Esophagus (tissue), 2 donors: ENCODE measurements at regions not wholly inside any gene's neighbourhood (a gene's known extent, or its start where the extent isn't known, plus 50 kb on each side); places are given as distances from the start of the nearest gene placed in this dataset.

Experiments
- H3K27ac ChIP-seq, 2 donors: one replicate each; pipeline ENCODE4 v1.5.1; 2013; ENCODE audit warnings: low read depth in 2 of 2, mild to moderate bottlenecking in 2 of 2, inconsistent platforms in 1 of 2, low read length in 1 of 2, moderate library complexity in 1 of 2
- H3K27me3 ChIP-seq, 2 donors: one replicate each; pipeline ENCODE4 v1.6.1; 2013; ENCODE audit warnings: low read length in 2 of 2, control low read depth in 1 of 2, mild to moderate bottlenecking in 1 of 2; ENCODE audit not compliant: insufficient read depth in 2 of 2, control insufficient read depth in 1 of 2
- H3K36me3 ChIP-seq, 2 donors: one replicate each; pipeline ENCODE4 v1.6.1; 2013; ENCODE audit warnings: low read length in 1 of 2; ENCODE audit not compliant: control insufficient read depth in 2 of 2, insufficient read depth in 2 of 2
- H3K4me1 ChIP-seq, 2 donors: one replicate each; pipeline ENCODE4 v1.6.1; 2013; ENCODE audit warnings: low read length in 1 of 2; ENCODE audit not compliant: control insufficient read depth in 2 of 2, insufficient read depth in 2 of 2
- H3K4me3 ChIP-seq, 2 donors: one replicate each; pipeline ENCODE4 v1.5.1; 2013; ENCODE audit warnings: low read length in 2 of 2, mild to moderate bottlenecking in 2 of 2, low read depth in 1 of 2, moderate library complexity in 1 of 2
- H3K9me3 ChIP-seq, 2 donors: one replicate each; pipeline ENCODE4 v1.6.1; 2013; ENCODE audit warnings: mild to moderate bottlenecking in 2 of 2, low read depth in 1 of 2, low read length in 1 of 2, moderate library complexity in 1 of 2; ENCODE audit not compliant: control insufficient read depth in 2 of 2, insufficient read depth in 1 of 2
- WGBS, 2 donors: extraction: QIAGEN DNeasy Blood & Tissue Kit; methylation state at CpG; one replicate each; pipeline ENCODE4 v1.1.7; 2013; 5-methylcytosine and 5-hydroxymethylcytosine counted together
- donor health status: healthy with polysubstance abuse.
- donor health status: Bipolar disorder and iron deficiency.

GRCh38 chr16:63323055-63323454 lies 1286.8 kb upstream of the CDH8 start:
- no peaks in the 10 kb centered on the region for H3K9me3 ChIP-seq
- no peaks in the 10 kb centered on the region for H3K36me3 ChIP-seq
- 54 to 57% methylated on average over 1 of the region's 1 CpG for WGBS, 2 donors
- H3K4me3 ChIP-seq: no peak overlapping the region
- peaks cover 0 to 3% of the 10 kb centered on the region in 2 donors for H3K27me3 ChIP-seq
- H3K4me1 ChIP-seq: no peaks in the 10 kb centered on the region
- no peak overlapping the region for H3K27ac ChIP-seq

- H3K27me3 ChIP-seq: peaks cover 0 to 3% of the 10 kb centered on the region in 2 donors
- H3K4me3 ChIP-seq: no peak overlapping the region
- 38 to 57% methylated on average over 1 of the region's 1 CpG for WGBS, 2 donors
- no peaks in the 10 kb centered on the region for H3K9me3 ChIP-seq
- H3K36me3 ChIP-seq: no peaks in the 10 kb centered on the region
- H3K27ac ChIP-seq: no peak overlapping the region
- H3K4me1 ChIP-seq: no peaks in the 10 kb centered on the region
Measured at GRCh38 chr16:63315229-63315628, 1279.0 kb upstream of the CDH8 start.

GRCh38 chr16:63312346-63312745 lies 1276.1 kb upstream of the CDH8 start:
- 43 to 56% methylated on average over 1 of the region's 1 CpG for WGBS, 2 donors
- no peak overlapping the region for H3K4me3 ChIP-seq

GRCh38 chr16:63311313-63311712 lies 1275.1 kb upstream of the CDH8 start:
- Histone ChIP-seq H3K36me3 (no peaks in the 10 kb centered on the region), H3K27me3 (no peaks in the 10 kb centered on the region), H3K4me3 (no peak overlapping the region), H3K4me1 (no peaks in the 10 kb centered on the region), H3K27ac (no peak overlapping the region), H3K9me3 (no peaks in the 10 kb centered on the region)
- 60 to 70% methylated on average over 3 of the region's 3 CpGs for WGBS, 2 donors

More at GRCh38 chr16:63312346-63312745, 1276.1 kb upstream of the CDH8 start:
- Histone ChIP-seq H3K27me3 (no peaks in the 10 kb centered on the region), H3K9me3 (no peaks in the 10 kb centered on the region), H3K27ac (no peak overlapping the region), H3K4me1 (no peaks in the 10 kb centered on the region), H3K36me3 (no peaks in the 10 kb centered on the region)

- Histone ChIP-seq H3K9me3 (no peaks in the 10 kb centered on the region), H3K36me3 (no peaks in the 10 kb centered on the region), H3K4me1 (no peaks in the 10 kb centered on the region), H3K27ac (no peak overlapping the region), H3K4me3 (no peak overlapping the region), H3K27me3 (peaks cover 0 to 2% of the 10 kb centered on the region in 2 donors)
- 44 to 51% methylated on average over 2 of the region's 2 CpGs for WGBS, 2 donors
Measured at GRCh38 chr16:63302811-63303210, 1266.6 kb upstream of the CDH8 start.

GRCh38 chr16:63301349-63301748 lies 1265.1 kb upstream of the CDH8 start:
- Histone ChIP-seq H3K27ac (no peak overlapping the region), H3K27me3 (peaks cover 0 to 2% of the 10 kb centered on the region in 2 donors), H3K4me3 (no peak overlapping the region), H3K9me3 (no peaks in the 10 kb centered on the region), H3K36me3 (no peaks in the 10 kb centered on the region), H3K4me1 (no peaks in the 10 kb centered on the region)
- 37 to 38% methylated on average over 1 of the region's 1 CpG for WGBS, 2 donors

GRCh38 chr16:63298993-63299392 lies 1262.8 kb upstream of the CDH8 start:
- no peak overlapping the region for H3K27ac ChIP-seq
- H3K4me3 ChIP-seq: no peak overlapping the region
- WGBS, 2 donors: 75 to 77% methylated on average over 1 of the region's 1 CpG
- no peaks in the 10 kb centered on the region for H3K27me3 ChIP-seq
- no peaks in the 10 kb centered on the region for H3K4me1 ChIP-seq
- no peaks in the 10 kb centered on the region for H3K36me3 ChIP-seq
- H3K9me3 ChIP-seq: no peaks in the 10 kb centered on the region

GRCh38 chr16:63292036-63292435 lies 1255.8 kb upstream of the CDH8 start:
- H3K9me3 ChIP-seq: no peaks in the 10 kb centered on the region

GRCh38 chr16:63289834-63290460 lies 1253.7 kb upstream of the CDH8 start:
- H3K27me3 ChIP-seq: no peaks in the 10 kb centered on the region

More at GRCh38 chr16:63292036-63292435, 1255.8 kb upstream of the CDH8 start:
- Histone ChIP-seq H3K27me3 (no peaks in the 10 kb centered on the region), H3K4me3 (no peak overlapping the region), H3K36me3 (no peaks in the 10 kb centered on the region), H3K4me1 (no peaks in the 10 kb centered on the region), H3K27ac (no peak overlapping the region)
- WGBS, 2 donors: 91 to 92% methylated on average over 11 of the region's 11 CpGs

GRCh38 chr16:63287401-63287800 lies 1251.2 kb upstream of the CDH8 start:
- no peaks in the 10 kb centered on the region for H3K4me1 ChIP-seq
- no peaks in the 10 kb centered on the region for H3K36me3 ChIP-seq
- H3K9me3 ChIP-seq: no peaks in the 10 kb centered on the region
- no peak overlapping the region for H3K27ac ChIP-seq
- 35 to 60% methylated on average over 2 of the region's 2 CpGs for WGBS, 2 donors
- H3K4me3 ChIP-seq: no peak overlapping the region
- no peaks in the 10 kb centered on the region for H3K27me3 ChIP-seq

More at GRCh38 chr16:63289834-63290460, 1253.7 kb upstream of the CDH8 start:
- WGBS, 2 donors: 44 to 55% methylated on average over 16 of the region's 16 CpGs
- Histone ChIP-seq H3K4me3 (no peak overlapping the region), H3K27ac (no peak overlapping the region), H3K9me3 (no peaks in the 10 kb centered on the region), H3K36me3 (no peaks in the 10 kb centered on the region), H3K4me1 (no peaks in the 10 kb centered on the region)
